PC-3 (cell line): ENCODE measurements at regions not wholly inside any gene's neighbourhood (a gene's known extent, or its start where the extent isn't known, plus 50 kb on each side); places are given as distances from the start of the nearest gene placed in this dataset.

ENCODE experiments used
- ATAC-seq: fragments of 200-7000 bp; cut with Tn5 transposase; 2 replicates; pipeline ENCODE4 v1.9.1; 2020; ENCODE audit warnings: mild to moderate bottlenecking, moderate library complexity
- BruUV-seq: library from RNA; stranded (reverse); fragments of 400-500 nt; replicated peaks from 2 replicates; lab custom pipeline; 2021; lab: Mats Ljungman, UMichigan
- CTCF ChIA-PET: fragments of 300-600 bp; sonication (Branson Sonifier 250); formaldehyde crosslinking; loops from one replicate; lab custom pipeline; 2022; ENCODE audit warnings: antibody characterized with exemption; lab: Charles Lee
- POLR2A ChIA-PET: fragments of 300-600 bp; sonication (Branson Sonifier 250); formaldehyde crosslinking; loops from one replicate; lab custom pipeline; 2022; ENCODE audit warnings: antibody characterized with exemption; ENCODE audit not compliant: unreplicated experiment; lab: Charles Lee
- DNase-seq: peaks from one replicate; pipeline ENCODE4 v3.0.0-alpha.2; 2015
- H2AFZ ChIP-seq: fragments of 300-600 bp; sonication (generic); 2 replicates; pipeline ENCODE4 v1.6.0; 2016; ENCODE audit warnings: antibody characterized with exemption, low read length
- H3F3A ChIP-seq: fragments of 300-600 bp; sonication (generic); one replicate; pipeline ENCODE4 v1.6.0; 2017; ENCODE audit warnings: antibody characterized with exemption, low read length, control low read depth, mild to moderate bottlenecking; ENCODE audit not compliant: unreplicated experiment
- H3K27ac ChIP-seq: fragments of 300-600 bp; sonication (generic); 2 replicates; pipeline ENCODE4 v1.5.1; 2016; ENCODE audit warnings: mild to moderate bottlenecking, low read length
- H3K27me3 ChIP-seq: fragments of 300-600 bp; sonication (generic); 2 replicates; pipeline ENCODE4 v1.6.1; 2016; ENCODE audit warnings: low read length, mixed read lengths
- H3K36me3 ChIP-seq: fragments of 300-600 bp; sonication (generic); 2 replicates; pipeline ENCODE4 v1.6.1; 2016; ENCODE audit warnings: low read depth, mixed run types, low read length, mixed read lengths
- H3K4me1 ChIP-seq: fragments of 300-600 bp; sonication (generic); 2 replicates; pipeline ENCODE4 v1.5.1; 2016; ENCODE audit warnings: low read length; ENCODE audit not compliant: insufficient read depth
- H3K4me2 ChIP-seq: fragments of 300-600 bp; sonication (generic); 2 replicates; pipeline ENCODE4 v1.6.0; 2016; ENCODE audit warnings: low read length
- H3K4me3 ChIP-seq: fragments of 300-600 bp; sonication (generic); 2 replicates; pipeline ENCODE4 v1.5.1; 2016; ENCODE audit warnings: mild to moderate bottlenecking, low read length, mixed read lengths
- H3K79me2 ChIP-seq: fragments of 300-600 bp; sonication (generic); 2 replicates; pipeline ENCODE4 v1.6.1; 2017; ENCODE audit warnings: low read length, mixed read lengths
- H3K9ac ChIP-seq: fragments of 300-600 bp; sonication (generic); 2 replicates; pipeline ENCODE4 v1.6.0; 2016; ENCODE audit warnings: mild to moderate bottlenecking, low read length
- H3K9me2 ChIP-seq: fragments of 300-600 bp; sonication (generic); replicated peaks from 2 replicates; pipeline ENCODE4 v1.6.1; 2016; ENCODE audit warnings: mixed run types, low read length, mixed read lengths
- H3K9me3 ChIP-seq: fragments of 300-600 bp; sonication (generic); 2 replicates; pipeline ENCODE4 v1.6.1; 2016; ENCODE audit warnings: low read length, mixed read lengths
- H4K20me1 ChIP-seq: fragments of 300-600 bp; sonication (generic); 2 replicates; pipeline ENCODE4 v1.6.1; 2016; ENCODE audit warnings: low read length, mixed read lengths
- CTCF ChIP-seq: fragments of 300-600 bp; sonication (generic); conservative IDR thresholded peaks from 2 replicates; pipeline ENCODE4 v1.5.1; 2017; ENCODE audit warnings: antibody characterized with exemption, low read depth, mild to moderate bottlenecking, low read length
- EZH2 ChIP-seq: fragments of 300-600 bp; sonication (generic); IDR thresholded peaks from one replicate; pipeline ENCODE4 v1.6.1; 2017; ENCODE audit warnings: antibody characterized with exemption, mild to moderate bottlenecking, low read length; ENCODE audit not compliant: unreplicated experiment
- EZH2phosphoT487 ChIP-seq: fragments of 300-600 bp; sonication (generic); IDR thresholded peaks from 2 replicates; pipeline ENCODE4 v1.6.1; 2018; ENCODE audit warnings: mild to moderate bottlenecking, antibody characterized with exemption, low read length, borderline replicate concordance
- intact Hi-C: fragments of 100-400 bp; cut with micrococcal nuclease; formaldehyde crosslinking; loops from 2 replicates; pipeline ENCODE4 v1.9.0; 2023

- ChIA-PET CTCF (no interaction called here), POLR2A (no interaction called here)
- H3K4me2 ChIP-seq, result no peak overlapping the region
- no peaks in the 10 kb centered on the region for H3K9me2 ChIP-seq
- H3K79me2 ChIP-seq, result no peaks in the 10 kb centered on the region
- H4K20me1 ChIP-seq, result no peaks in the 10 kb centered on the region
- H3F3A ChIP-seq, result no peaks in the 10 kb centered on the region
- DNase-seq (no peak), ATAC-seq (no peak)
- no peaks in the 10 kb centered on the region for H3K4me1 ChIP-seq
- H3K9me3 ChIP-seq, result no peaks in the 10 kb centered on the region
- H3K4me3 ChIP-seq, result no peak overlapping the region
- intact Hi-C loops, result no loop called here
- H3K27ac ChIP-seq, result no peak overlapping the region
- TF ChIP-seq EZH2phosphoT487, result no peak
- no peak for TF ChIP-seq EZH2
- no peak for TF ChIP-seq CTCF
- 0 out of 2 replicates have a peak, but pooled peaks cover 3% of the 10 kb centered on the region for H3K27me3 ChIP-seq
- no peaks in the 10 kb centered on the region for H3K36me3 ChIP-seq
- BruUV-seq, result no TSS peak
- H2AFZ ChIP-seq, result no peak overlapping the region
- no peak overlapping the region for H3K9ac ChIP-seq
These were observed 230.1 kb downstream of the RNF152 start for GRCh38 chr18:61662726-61663125.

- no peak for DNase-seq
These were observed 234.4 kb downstream of the RNF152 start for GRCh38 chr18:61658431-61658830.

More at GRCh38 chr18:61658431-61658830, 234.4 kb downstream of the RNF152 start:
- POLR2A ChIA-PET, result no interaction called here
- no peak overlapping the region for H3K4me3 ChIP-seq
- H3K79me2 ChIP-seq, result no peaks in the 10 kb centered on the region
- no peak for ATAC-seq
- no TSS peak for BruUV-seq
- no peaks in the 10 kb centered on the region for H3K9me2 ChIP-seq
- H3K27ac ChIP-seq, result no peak overlapping the region
- no peaks in the 10 kb centered on the region for H3F3A ChIP-seq
- no peak overlapping the region for H3K4me2 ChIP-seq
- H3K36me3 ChIP-seq, result no peaks in the 10 kb centered on the region
- intact Hi-C loops, result no loop called here
- CTCF ChIA-PET, result no interaction called here
- H3K27me3 ChIP-seq, result 0 out of 2 replicates have a peak, but pooled peaks cover 6% of the 10 kb centered on the region
- no peaks in the 10 kb centered on the region for H3K4me1 ChIP-seq
- no peak overlapping the region for H3K9ac ChIP-seq
- H2AFZ ChIP-seq, result no peak overlapping the region
- no peaks in the 10 kb centered on the region for H3K9me3 ChIP-seq
- H4K20me1 ChIP-seq, result no peaks in the 10 kb centered on the region
- no peak for TF ChIP-seq CTCF
- TF ChIP-seq EZH2, result no peak
- TF ChIP-seq EZH2phosphoT487, result no peak
